PC-9 (cell line): ENCODE measurements at regions not wholly inside any gene's neighbourhood (a gene's known extent, or its start where the extent isn't known, plus 50 kb on each side); places are given as distances from the start of the nearest gene placed in this dataset.

ENCODE experiments used
- BruUV-seq: library from RNA; stranded (reverse); fragments of 400-500 nt; replicated peaks from 2 replicates; lab custom pipeline; 2021; lab: Mats Ljungman, UMichigan
- CTCF ChIA-PET: fragments of 300-600 bp; sonication (Branson Sonifier 250); formaldehyde crosslinking; loops from one replicate; lab custom pipeline; 2022; ENCODE audit warnings: antibody characterized with exemption; lab: Charles Lee
- POLR2A ChIA-PET: fragments of 300-600 bp; sonication (Branson Sonifier 250); formaldehyde crosslinking; loops from one replicate; lab custom pipeline; 2022; ENCODE audit warnings: antibody characterized with exemption; ENCODE audit not compliant: unreplicated experiment; lab: Charles Lee
- DNase-seq, 2 experiments: peaks; one replicate each; pipeline versions ENCODE4 v3.0.0 to v3.0.0-alpha.2; 2015 to 2022; ENCODE audit warnings: mixed read lengths in 1 of 2
- H2AFZ ChIP-seq: fragments of 200-600 bp; sonication (generic); 2 replicates; pipeline ENCODE4 v1.8.1; 2017; ENCODE audit warnings: antibody characterized with exemption
- H3F3A ChIP-seq: fragments of 200-600 bp; sonication (generic); 2 replicates; pipeline ENCODE4 v1.8.1; 2017; ENCODE audit warnings: antibody characterized with exemption, mild to moderate bottlenecking, low read depth; ENCODE audit not compliant: insufficient read depth
- H3K27ac ChIP-seq: fragments of 200-600 bp; sonication (generic); 2 replicates; pipeline ENCODE4 v1.6.1; 2016; ENCODE audit warnings: mixed run types
- H3K27me3 ChIP-seq: fragments of 200-600 bp; sonication (generic); 2 replicates; pipeline ENCODE4 v1.6.1; 2016; ENCODE audit warnings: low read depth, mixed run types; ENCODE audit not compliant: insufficient read depth
- H3K36me3 ChIP-seq: fragments of 200-600 bp; sonication (generic); 2 replicates; pipeline ENCODE4 v1.6.1; 2016; ENCODE audit warnings: low read depth, mixed run types
- H3K4me1 ChIP-seq: fragments of 200-600 bp; sonication (generic); replicated peaks from 2 replicates; pipeline ENCODE4 v1.6.1; 2016; ENCODE audit warnings: mixed run types; ENCODE audit not compliant: insufficient read depth
- H3K4me2 ChIP-seq: fragments of 200-600 bp; sonication (generic); 2 replicates; pipeline ENCODE4 v1.6.1; 2017; ENCODE audit warnings: mixed run types
- H3K4me3 ChIP-seq: fragments of 200-600 bp; sonication (generic); 2 replicates; pipeline ENCODE4 v1.6.1; 2016; ENCODE audit warnings: mixed run types
- H3K79me2 ChIP-seq: fragments of 200-600 bp; sonication (generic); 2 replicates; pipeline ENCODE4 v1.6.1; 2017; ENCODE audit warnings: low read depth, mixed run types
- H3K9me2 ChIP-seq: fragments of 200-600 bp; sonication (generic); 2 replicates; pipeline ENCODE4 v1.8.1; 2017; ENCODE audit warnings: mild to moderate bottlenecking; ENCODE audit not compliant: insufficient read depth
- H3K9me3 ChIP-seq: fragments of 200-600 bp; sonication (generic); 2 replicates; pipeline ENCODE4 v1.8.1; 2016; ENCODE audit warnings: low read depth; ENCODE audit not compliant: insufficient read depth
- H4K20me1 ChIP-seq: fragments of 200-600 bp; sonication (generic); 2 replicates; pipeline ENCODE4 v1.8.1; 2017; ENCODE audit not compliant: insufficient read depth
- EZH2 ChIP-seq: fragments of 200-600 bp; sonication (generic); IDR thresholded peaks from 2 replicates; pipeline ENCODE4 v1.8.0; 2017; ENCODE audit warnings: antibody characterized with exemption, low read depth
- intact Hi-C: fragments of 100-400 bp; cut with micrococcal nuclease; formaldehyde crosslinking; loops from one replicate; pipeline ENCODE4 v1.10.0; 2022; ENCODE audit not compliant: unreplicated experiment
- TF ChIP-seq, protein P1 (sequence below): fragments of 200-600 bp; sonication (generic); conservative IDR thresholded peaks from 2 replicates; pipeline ENCODE4 v1.6.1; 2017; ENCODE audit warnings: mixed run types, antibody characterized with exemption, mild to moderate bottlenecking, moderate library complexity

DNA sequence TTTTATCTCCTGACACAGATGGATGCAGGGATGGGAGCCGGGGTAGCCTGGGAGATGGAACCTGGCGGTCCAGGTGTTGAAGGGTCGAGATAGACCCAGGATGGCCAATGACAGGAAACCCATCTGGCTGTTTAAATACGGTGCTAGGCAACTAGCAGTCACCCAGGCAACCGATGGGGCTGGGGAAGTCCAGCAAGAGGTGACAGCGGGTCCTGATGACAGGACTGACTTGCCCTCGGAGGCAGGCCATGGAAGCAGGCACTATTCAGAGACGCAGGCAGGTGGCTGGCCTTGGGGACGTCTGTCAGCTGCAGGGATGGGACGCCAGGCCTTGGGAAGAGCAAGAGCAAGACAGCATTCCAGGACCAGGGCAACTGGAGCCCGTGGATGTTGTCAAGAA, 135.4 kb upstream of the RALGAPA2 start:
- H3K4me1 ChIP-seq = no peaks in the 10 kb centered on the region
- H4K20me1 ChIP-seq = no peaks in the 10 kb centered on the region
- no peak for TF ChIP-seq EZH2
- TF ChIP-seq, protein P1, sequence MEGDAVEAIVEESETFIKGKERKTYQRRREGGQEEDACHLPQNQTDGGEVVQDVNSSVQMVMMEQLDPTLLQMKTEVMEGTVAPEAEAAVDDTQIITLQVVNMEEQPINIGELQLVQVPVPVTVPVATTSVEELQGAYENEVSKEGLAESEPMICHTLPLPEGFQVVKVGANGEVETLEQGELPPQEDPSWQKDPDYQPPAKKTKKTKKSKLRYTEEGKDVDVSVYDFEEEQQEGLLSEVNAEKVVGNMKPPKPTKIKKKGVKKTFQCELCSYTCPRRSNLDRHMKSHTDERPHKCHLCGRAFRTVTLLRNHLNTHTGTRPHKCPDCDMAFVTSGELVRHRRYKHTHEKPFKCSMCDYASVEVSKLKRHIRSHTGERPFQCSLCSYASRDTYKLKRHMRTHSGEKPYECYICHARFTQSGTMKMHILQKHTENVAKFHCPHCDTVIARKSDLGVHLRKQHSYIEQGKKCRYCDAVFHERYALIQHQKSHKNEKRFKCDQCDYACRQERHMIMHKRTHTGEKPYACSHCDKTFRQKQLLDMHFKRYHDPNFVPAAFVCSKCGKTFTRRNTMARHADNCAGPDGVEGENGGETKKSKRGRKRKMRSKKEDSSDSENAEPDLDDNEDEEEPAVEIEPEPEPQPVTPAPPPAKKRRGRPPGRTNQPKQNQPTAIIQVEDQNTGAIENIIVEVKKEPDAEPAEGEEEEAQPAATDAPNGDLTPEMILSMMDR = no peak
- no peaks in the 10 kb centered on the region for H3K79me2 ChIP-seq
- no peaks in the 10 kb centered on the region for H3K36me3 ChIP-seq
- peaks cover 13% of the 10 kb centered on the region for H3K27me3 ChIP-seq
- no peak for DNase-seq
- intact Hi-C loops = no loop called here
- no TSS peak for BruUV-seq
- no peaks in the 10 kb centered on the region for H3K9me3 ChIP-seq
- no peak overlapping the region for H3K27ac ChIP-seq
- CTCF ChIA-PET = interaction anchor here (0.7 kb wide), 1 partner anchor 12 kb away, joined by 4 read pairs; no protein-coding TSS in a partner anchor
- no peaks in the 10 kb centered on the region for H3K9me2 ChIP-seq
- H3K4me3 ChIP-seq = no peak overlapping the region
- H3F3A ChIP-seq = no peaks in the 10 kb centered on the region
- POLR2A ChIA-PET = interaction anchor here (0.7 kb wide), 1 partner anchor 405 kb away, joined by 6 read pairs; no protein-coding TSS in a partner anchor
- H2AFZ ChIP-seq = no peak overlapping the region
- no peak overlapping the region for H3K4me2 ChIP-seq

DNA sequence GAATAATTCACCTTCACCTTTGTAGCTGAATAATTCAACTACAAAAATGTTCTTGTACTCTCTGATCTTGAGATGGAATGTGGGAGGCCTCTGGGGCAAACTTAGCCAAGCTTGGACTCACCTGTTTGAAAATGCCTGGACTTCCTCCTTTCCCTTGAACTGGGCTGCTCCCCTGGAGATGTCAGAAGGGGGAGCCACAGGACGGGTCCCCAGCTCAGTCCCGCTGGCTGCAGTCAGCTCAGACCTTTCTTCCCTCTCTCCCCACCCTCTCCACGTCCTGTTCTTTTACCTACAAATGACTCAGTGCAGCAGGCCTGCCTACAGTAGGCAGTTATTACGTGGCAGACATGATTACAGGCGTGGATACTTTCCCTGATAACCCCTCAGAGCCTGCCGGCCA, 131.5 kb upstream of the RALGAPA2 start:
- intact Hi-C loops = no loop called here

GRCh38 chr20:20839771-20840170, 127.3 kb upstream of the RALGAPA2 start:
- no peaks in the 10 kb centered on the region for H4K20me1 ChIP-seq
- H3K79me2 ChIP-seq = no peaks in the 10 kb centered on the region
- H3K4me2 ChIP-seq = no peak overlapping the region
- H3K36me3 ChIP-seq = no peaks in the 10 kb centered on the region
- intact Hi-C loops = loop anchor here (10.0 kb wide), 1 partner anchor 665 kb away; no protein-coding TSS in a partner anchor
- no TSS peak for BruUV-seq
- POLR2A ChIA-PET = no interaction called here
- no peak overlapping the region for H3K27ac ChIP-seq
- H3K9me2 ChIP-seq = no peaks in the 10 kb centered on the region
- H3K4me1 ChIP-seq = no peaks in the 10 kb centered on the region
- H3F3A ChIP-seq = no peaks in the 10 kb centered on the region
- DNase-seq = no peak
- no peak overlapping the region for H3K4me3 ChIP-seq
- peaks cover 31% of the 10 kb centered on the region for H3K27me3 ChIP-seq
- TF ChIP-seq EZH2 = no peak
- TF ChIP-seq, protein P1 = no peak
- no peak overlapping the region for H2AFZ ChIP-seq
- CTCF ChIA-PET = no interaction called here
- no peaks in the 10 kb centered on the region for H3K9me3 ChIP-seq

More for the DNA sequence above, 131.5 kb upstream of the RALGAPA2 start:
- Histone ChIP-seq H3K4me3 (no peak overlapping the region), H3K36me3 (no peaks in the 10 kb centered on the region), H3K9me3 (no peaks in the 10 kb centered on the region), H2AFZ (no peak overlapping the region), H3K27me3 (peaks cover 9% of the 10 kb centered on the region), H4K20me1 (no peaks in the 10 kb centered on the region), H3K27ac (no peak overlapping the region), H3K4me1 (no peaks in the 10 kb centered on the region), H3K79me2 (no peaks in the 10 kb centered on the region), H3K9me2 (no peaks in the 10 kb centered on the region), H3K4me2 (peak overlapping the region; percentile 13; the same call in 1 of the 2 replicates), H3F3A (no peaks in the 10 kb centered on the region)
- POLR2A ChIA-PET = interaction anchor here (0.6 kb wide), 1 partner anchor 134 kb away, joined by 3 read pairs; no protein-coding TSS in a partner anchor
- TF ChIP-seq, protein P1 = no peak
- TF ChIP-seq EZH2 = no peak
- DNase-seq = peak in 1 of 2 experiments; percentile 3
- CTCF ChIA-PET = no interaction called here
- BruUV-seq = no TSS peak
